ENCODE measurements at regions not wholly inside any gene's neighbourhood (a gene's known extent, or its start where the extent isn't known, plus 50 kb on each side); places are given as distances from the start of the nearest gene placed in this dataset.

- Histone ChIP-seq H3K4me1 (ENCODE audit: control insufficient read depth, insufficient read depth, low read length, unreplicated experiment) (no peaks in the 10 kb centered on the region), H3K36me3 (ENCODE audit: insufficient read depth, low read length) (no peaks in the 10 kb centered on the region), H3K27me3 (ENCODE audit: insufficient read depth, low read length) (no peaks in the 10 kb centered on the region), H2AFZ (ENCODE audit: low read length, unreplicated experiment) (no peak overlapping the region), H3K27ac (ENCODE audit: low read depth, low read length) (no peak overlapping the region), H3K4me3 (ENCODE audit: low read depth, low read length) (no peak overlapping the region), H3K79me2 (ENCODE audit: control insufficient read depth, insufficient read depth, low read length, unreplicated experiment) (no peaks in the 10 kb centered on the region)
Measured at GRCh38 chr1:104488296-104489015, 738.8 kb downstream of the AMY1C start.

- Histone ChIP-seq H3K79me2 (ENCODE audit: control insufficient read depth, insufficient read depth, low read length, unreplicated experiment) (no peaks in the 10 kb centered on the region), H3K4me1 (ENCODE audit: control insufficient read depth, insufficient read depth, low read length, unreplicated experiment) (no peaks in the 10 kb centered on the region), H2AFZ (ENCODE audit: low read length, unreplicated experiment) (no peak overlapping the region), H3K27me3 (ENCODE audit: insufficient read depth, low read length) (no peaks in the 10 kb centered on the region), H3K4me3 (ENCODE audit: low read depth, low read length) (no peak overlapping the region), H3K27ac (ENCODE audit: low read depth, low read length) (no peak overlapping the region), H3K36me3 (ENCODE audit: insufficient read depth, low read length) (no peaks in the 10 kb centered on the region)
Measured at GRCh38 chr1:104526158-104526795, 776.6 kb downstream of the AMY1C start.

GRCh38 chr1:104531990-104532389, 782.3 kb downstream of the AMY1C start:
- Histone ChIP-seq H3K27ac (ENCODE audit: low read depth, low read length) (no peak overlapping the region), H3K79me2 (ENCODE audit: control insufficient read depth, insufficient read depth, low read length, unreplicated experiment) (no peaks in the 10 kb centered on the region), H3K36me3 (ENCODE audit: insufficient read depth, low read length) (no peaks in the 10 kb centered on the region), H3K4me1 (ENCODE audit: control insufficient read depth, insufficient read depth, low read length, unreplicated experiment) (no peaks in the 10 kb centered on the region), H3K27me3 (ENCODE audit: insufficient read depth, low read length) (no peaks in the 10 kb centered on the region), H2AFZ (ENCODE audit: low read length, unreplicated experiment) (no peak overlapping the region), H3K4me3 (ENCODE audit: low read depth, low read length) (no peak overlapping the region)

GRCh38 chr1:104574620-104575019, 824.9 kb downstream of the AMY1C start:
- no peak overlapping the region for H3K4me3 ChIP-seq (ENCODE audit: low read depth, low read length)
- H3K27me3 ChIP-seq (ENCODE audit: insufficient read depth, low read length) = no peaks in the 10 kb centered on the region
- H3K79me2 ChIP-seq (ENCODE audit: control insufficient read depth, insufficient read depth, low read length, unreplicated experiment) = no peaks in the 10 kb centered on the region
- no peaks in the 10 kb centered on the region for H3K4me1 ChIP-seq (ENCODE audit: control insufficient read depth, insufficient read depth, low read length, unreplicated experiment)
- no peak overlapping the region for H2AFZ ChIP-seq (ENCODE audit: low read length, unreplicated experiment)
- H3K27ac ChIP-seq (ENCODE audit: low read depth, low read length) = no peak overlapping the region
- no peaks in the 10 kb centered on the region for H3K36me3 ChIP-seq (ENCODE audit: insufficient read depth, low read length)

DNA sequence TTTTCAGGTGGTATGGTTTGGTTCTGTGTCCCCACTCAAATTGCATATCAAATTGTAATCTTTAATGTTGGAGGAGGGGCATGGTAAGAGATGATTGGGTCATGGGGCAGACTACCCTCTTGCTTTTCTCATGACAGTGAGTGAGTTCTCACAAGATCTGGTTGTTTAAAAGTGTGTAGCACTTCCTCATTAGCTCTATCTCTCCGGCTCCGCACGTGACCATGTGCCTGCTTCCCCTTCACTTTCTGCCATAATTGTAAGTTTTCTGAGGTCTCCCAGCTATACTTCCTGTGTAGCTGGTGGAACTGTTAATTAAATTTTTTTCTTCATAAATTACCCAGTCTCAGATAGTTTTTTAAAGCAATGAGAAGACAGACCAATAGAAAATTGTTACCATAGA, 843.2 kb downstream of the AMY1C start:
- H3K4me3 ChIP-seq (ENCODE audit: low read depth, low read length) = no peak overlapping the region
- no peak overlapping the region for H2AFZ ChIP-seq (ENCODE audit: low read length, unreplicated experiment)
- no peaks in the 10 kb centered on the region for H3K36me3 ChIP-seq (ENCODE audit: insufficient read depth, low read length)
- H3K79me2 ChIP-seq (ENCODE audit: control insufficient read depth, insufficient read depth, low read length, unreplicated experiment) = no peaks in the 10 kb centered on the region
- H3K27ac ChIP-seq (ENCODE audit: low read depth, low read length) = no peak overlapping the region
- no peaks in the 10 kb centered on the region for H3K4me1 ChIP-seq (ENCODE audit: control insufficient read depth, insufficient read depth, low read length, unreplicated experiment)
- no peaks in the 10 kb centered on the region for H3K27me3 ChIP-seq (ENCODE audit: insufficient read depth, low read length)

- Histone ChIP-seq H3K27ac (ENCODE audit: low read depth, low read length) (no peak overlapping the region), H2AFZ (ENCODE audit: low read length, unreplicated experiment) (no peak overlapping the region), H3K4me3 (ENCODE audit: low read depth, low read length) (no peak overlapping the region), H3K36me3 (ENCODE audit: insufficient read depth, low read length) (no peaks in the 10 kb centered on the region), H3K79me2 (ENCODE audit: control insufficient read depth, insufficient read depth, low read length, unreplicated experiment) (no peaks in the 10 kb centered on the region), H3K4me1 (ENCODE audit: control insufficient read depth, insufficient read depth, low read length, unreplicated experiment) (no peaks in the 10 kb centered on the region), H3K27me3 (ENCODE audit: insufficient read depth, low read length) (no peaks in the 10 kb centered on the region)
Measured at GRCh38 chr1:104593413-104594187, 843.9 kb downstream of the AMY1C start.

DNA sequence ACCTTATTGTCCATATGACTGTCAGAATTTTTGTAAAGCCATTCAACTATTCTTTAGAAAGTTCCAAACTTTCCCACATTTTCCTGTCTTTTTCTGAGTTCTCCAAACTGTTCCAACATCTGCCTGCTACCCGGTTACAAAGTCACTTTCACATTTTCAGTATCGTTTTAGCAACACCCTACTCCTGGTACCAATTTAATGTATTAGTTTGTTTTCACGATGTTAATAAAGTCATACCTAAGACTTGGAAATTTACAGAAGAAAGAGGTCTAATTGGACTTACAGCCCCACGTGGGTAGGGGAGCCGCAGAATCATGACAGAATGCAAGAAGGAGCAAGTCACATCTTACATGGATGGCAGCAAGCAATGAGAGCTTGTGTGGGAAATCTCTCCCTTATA, 867.8 kb downstream of the AMY1C start:
- Histone ChIP-seq H3K27me3 (ENCODE audit: insufficient read depth, low read length) (no peaks in the 10 kb centered on the region), H3K36me3 (ENCODE audit: insufficient read depth, low read length) (no peaks in the 10 kb centered on the region), H3K4me3 (ENCODE audit: low read depth, low read length) (no peak overlapping the region)

DNA sequence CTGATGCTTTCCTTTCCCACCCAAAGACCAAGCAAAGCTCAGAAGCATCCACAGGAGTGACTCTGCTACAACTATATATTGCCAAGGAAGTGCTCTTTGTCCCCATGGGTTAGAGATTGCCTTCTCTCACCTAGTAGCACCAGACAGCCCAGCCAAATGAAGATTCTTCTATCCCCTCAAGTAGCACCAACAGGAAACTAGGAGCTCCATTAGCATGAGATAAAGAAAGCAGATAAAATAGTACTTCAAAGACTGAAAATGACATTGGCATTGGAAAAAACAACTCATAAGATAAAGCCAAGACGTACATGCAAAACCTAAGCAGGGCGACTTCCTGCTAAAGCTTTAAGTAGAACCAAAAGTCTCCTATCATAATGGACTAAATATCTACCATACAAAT, 871.5 kb downstream of the AMY1C start:
- no peaks in the 10 kb centered on the region for H3K27me3 ChIP-seq (ENCODE audit: insufficient read depth, low read length)
- no peak overlapping the region for H3K4me3 ChIP-seq (ENCODE audit: low read depth, low read length)
- H3K27ac ChIP-seq (ENCODE audit: low read depth, low read length) = no peak overlapping the region
- no peaks in the 10 kb centered on the region for H3K79me2 ChIP-seq (ENCODE audit: control insufficient read depth, insufficient read depth, low read length, unreplicated experiment)
- no peaks in the 10 kb centered on the region for H3K36me3 ChIP-seq (ENCODE audit: insufficient read depth, low read length)
- no peaks in the 10 kb centered on the region for H3K4me1 ChIP-seq (ENCODE audit: control insufficient read depth, insufficient read depth, low read length, unreplicated experiment)
- H2AFZ ChIP-seq (ENCODE audit: low read length, unreplicated experiment) = no peak overlapping the region

More for the DNA sequence above, 867.8 kb downstream of the AMY1C start:
- no peaks in the 10 kb centered on the region for H3K79me2 ChIP-seq (ENCODE audit: control insufficient read depth, insufficient read depth, low read length, unreplicated experiment)
- no peak overlapping the region for H2AFZ ChIP-seq (ENCODE audit: low read length, unreplicated experiment)
- H3K27ac ChIP-seq (ENCODE audit: low read depth, low read length) = no peak overlapping the region
- no peaks in the 10 kb centered on the region for H3K4me1 ChIP-seq (ENCODE audit: control insufficient read depth, insufficient read depth, low read length, unreplicated experiment)

DNA sequence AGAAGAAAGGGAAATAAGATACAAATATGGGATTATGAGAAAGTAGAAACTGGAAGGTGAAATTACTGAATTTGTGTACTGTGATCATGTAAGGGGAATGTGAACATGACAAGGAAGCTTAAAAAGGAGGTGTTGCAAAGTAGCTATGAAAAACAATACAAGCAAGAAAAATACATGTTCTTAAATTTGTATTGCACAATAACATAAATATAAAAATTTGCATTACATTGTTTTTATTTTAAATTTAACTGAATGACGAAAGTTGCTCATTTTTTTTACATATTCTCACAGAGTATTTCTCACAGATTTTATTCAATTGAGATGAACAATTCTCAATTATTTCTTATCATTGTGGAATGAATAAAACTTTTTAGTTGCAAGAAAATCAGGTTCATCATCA, 874.8 kb downstream of the AMY1C start:
- Histone ChIP-seq H2AFZ (ENCODE audit: low read length, unreplicated experiment) (no peak overlapping the region), H3K4me3 (ENCODE audit: low read depth, low read length) (no peak overlapping the region), H3K4me1 (ENCODE audit: control insufficient read depth, insufficient read depth, low read length, unreplicated experiment) (no peaks in the 10 kb centered on the region), H3K27ac (ENCODE audit: low read depth, low read length) (no peak overlapping the region), H3K79me2 (ENCODE audit: control insufficient read depth, insufficient read depth, low read length, unreplicated experiment) (no peaks in the 10 kb centered on the region), H3K36me3 (ENCODE audit: insufficient read depth, low read length) (no peaks in the 10 kb centered on the region), H3K27me3 (ENCODE audit: insufficient read depth, low read length) (no peaks in the 10 kb centered on the region)

DNA sequence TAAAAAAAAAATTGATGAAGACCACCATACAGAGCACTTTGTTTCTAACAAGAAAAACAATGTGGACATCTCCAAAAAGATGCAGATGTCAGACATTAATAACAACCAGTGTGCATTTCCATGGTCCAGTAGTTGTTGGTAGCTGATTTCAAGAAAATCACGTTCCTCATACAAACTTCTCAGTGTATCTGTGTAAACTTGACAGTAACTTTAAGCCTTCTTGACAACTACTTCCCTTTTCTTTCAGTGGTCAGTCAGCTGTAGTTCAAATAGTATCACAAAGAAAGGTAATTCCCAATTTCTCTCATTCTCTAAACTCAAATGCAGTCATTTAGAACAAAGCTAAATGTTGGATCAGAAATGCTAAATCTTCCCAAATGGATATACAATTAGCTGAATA, 879.9 kb downstream of the AMY1C start:
- Histone ChIP-seq H2AFZ (ENCODE audit: low read length, unreplicated experiment) (no peak overlapping the region), H3K79me2 (ENCODE audit: control insufficient read depth, insufficient read depth, low read length, unreplicated experiment) (no peaks in the 10 kb centered on the region), H3K36me3 (ENCODE audit: insufficient read depth, low read length) (no peaks in the 10 kb centered on the region), H3K4me1 (ENCODE audit: control insufficient read depth, insufficient read depth, low read length, unreplicated experiment) (no peaks in the 10 kb centered on the region), H3K27me3 (ENCODE audit: insufficient read depth, low read length) (no peaks in the 10 kb centered on the region), H3K4me3 (ENCODE audit: low read depth, low read length) (no peak overlapping the region), H3K27ac (ENCODE audit: low read depth, low read length) (no peak overlapping the region)

Measured in ACC112 (cell line).